OCI-LY1 (cell line): ENCODE measurements at regions not wholly inside any gene's neighbourhood (a gene's known extent, or its start where the extent isn't known, plus 50 kb on each side); places are given as distances from the start of the nearest gene placed in this dataset.

Source experiments
- H2AFZ ChIP-seq: fragments of 200-600 bp; sonication (generic), shearing (Covaris generic); 2 replicates; pipeline ENCODE4 v1.6.0; 2014; ENCODE audit warnings: antibody characterized with exemption, mild to moderate bottlenecking, low read length
- H3F3A ChIP-seq: fragments of 200-600 bp; sonication (generic), shearing (Covaris generic); 2 replicates; pipeline ENCODE4 v1.6.0; 2014; ENCODE audit warnings: mild to moderate bottlenecking, antibody characterized with exemption, low read length, moderate library complexity; ENCODE audit not compliant: insufficient read depth
- H3K27ac ChIP-seq: fragments of 200-600 bp; sonication (generic); 2 replicates; pipeline ENCODE4 v1.5.1; 2014; ENCODE audit warnings: low read length, mixed run types, mild to moderate bottlenecking, low read depth; ENCODE audit not compliant: poor library complexity, severe bottlenecking
- H3K27me3 ChIP-seq: fragments of 200-600 bp; sonication (generic); 2 replicates; pipeline ENCODE4 v1.6.0; 2014; ENCODE audit warnings: antibody characterized with exemption, mild to moderate bottlenecking, low read length, moderate library complexity; ENCODE audit not compliant: insufficient read depth
- H3K36me3 ChIP-seq: fragments of 200-600 bp; sonication (generic); 2 replicates; pipeline ENCODE4 v1.6.1; 2014; ENCODE audit warnings: mild to moderate bottlenecking, antibody characterized with exemption, low read length, moderate library complexity, mixed read lengths; ENCODE audit not compliant: insufficient read depth
- H3K4me1 ChIP-seq: fragments of 200-600 bp; sonication (generic); 2 replicates; pipeline ENCODE4 v1.5.1; 2014; ENCODE audit warnings: mild to moderate bottlenecking, low read length, moderate library complexity; ENCODE audit not compliant: insufficient read depth, severe bottlenecking
- H3K4me2 ChIP-seq: fragments of 200-600 bp; sonication (generic), shearing (Covaris generic); 2 replicates; pipeline ENCODE4 v1.6.1; 2014; ENCODE audit warnings: low read length
- H3K4me3 ChIP-seq: fragments of 200-600 bp; sonication (generic); 2 replicates; pipeline ENCODE4 v1.5.1; 2014; ENCODE audit warnings: low read length, low read depth, mild to moderate bottlenecking, mixed read lengths; ENCODE audit not compliant: poor library complexity, severe bottlenecking
- H3K79me2 ChIP-seq: fragments of 200-600 bp; shearing (Covaris generic); 2 replicates; pipeline ENCODE4 v1.6.1; 2016; ENCODE audit warnings: mixed run types, low read length, mixed read lengths; ENCODE audit not compliant: insufficient read depth
- H3K9ac ChIP-seq: fragments of 200-600 bp; sonication (generic), shearing (Covaris generic); 2 replicates; pipeline ENCODE4 v1.6.1; 2014; ENCODE audit warnings: mild to moderate bottlenecking, low read length, mixed read lengths
- H3K9me2 ChIP-seq: fragments of 200-600 bp; sonication (generic), shearing (Covaris generic); 2 replicates; pipeline ENCODE4 v1.6.1; 2014; ENCODE audit warnings: low read depth, mild to moderate bottlenecking, low read length, mixed read lengths
- H3K9me3 ChIP-seq: fragments of 200-600 bp; shearing (Covaris generic); 2 replicates; pipeline ENCODE4 v1.6.1; 2014; ENCODE audit warnings: low read length, mixed read lengths
- H4K20me1 ChIP-seq: fragments of 200-600 bp; sonication (generic), shearing (Covaris generic); 2 replicates; pipeline ENCODE4 v1.6.0; 2016; ENCODE audit warnings: mild to moderate bottlenecking, low read length; ENCODE audit not compliant: insufficient read depth
- EZH2 ChIP-seq: fragments of 200-600 bp; sonication (generic), shearing (Covaris generic); IDR thresholded peaks from 2 replicates; pipeline ENCODE4 v1.8.0; 2017; ENCODE audit warnings: borderline replicate concordance, mixed run types, mild to moderate bottlenecking, antibody characterized with exemption, low read length, moderate library complexity, mixed read lengths
- TF ChIP-seq, protein P1 (sequence below): fragments of 200-600 bp; sonication (generic), shearing (Covaris generic); IDR thresholded peaks from 2 replicates; pipeline ENCODE4 v1.5.1; 2017; ENCODE audit warnings: mild to moderate bottlenecking, antibody characterized with exemption, low read length, moderate library complexity, mixed read lengths

DNA sequence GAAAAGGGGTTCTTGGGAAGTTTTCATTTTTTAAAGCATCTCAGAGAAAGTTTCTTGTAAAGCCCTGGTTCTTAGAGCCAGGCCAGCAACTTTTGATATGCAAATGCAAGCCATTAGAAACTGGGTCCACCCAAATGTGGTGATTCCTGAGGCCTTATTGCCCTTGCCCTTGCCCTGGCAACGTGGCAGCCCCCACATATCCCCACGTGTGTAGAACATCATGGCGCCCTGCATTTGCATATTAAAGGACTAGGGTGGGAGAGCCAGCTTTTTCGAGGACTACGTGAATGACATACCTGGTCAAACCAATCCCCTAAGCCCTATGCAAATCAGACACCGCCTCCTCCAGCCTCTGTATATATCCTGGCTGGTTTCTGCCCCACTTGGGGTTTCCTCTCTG is 314.9 kb upstream of the NECTIN3 start:
- no peak for TF ChIP-seq EZH2
- H3K36me3 ChIP-seq, result no peaks in the 10 kb centered on the region
- H3K27me3 ChIP-seq, result no peaks in the 10 kb centered on the region
- no peak overlapping the region for H3K9ac ChIP-seq
- no peaks in the 10 kb centered on the region for H3F3A ChIP-seq
- H4K20me1 ChIP-seq, result no peaks in the 10 kb centered on the region
- no peaks in the 10 kb centered on the region for H3K79me2 ChIP-seq
- H3K4me2 ChIP-seq, result no peak overlapping the region
- no peak overlapping the region for H3K4me3 ChIP-seq
- no peaks in the 10 kb centered on the region for H3K4me1 ChIP-seq
- no peak overlapping the region for H2AFZ ChIP-seq
- no peaks in the 10 kb centered on the region for H3K9me2 ChIP-seq
- H3K9me3 ChIP-seq, result no peaks in the 10 kb centered on the region
- no peak overlapping the region for H3K27ac ChIP-seq

DNA sequence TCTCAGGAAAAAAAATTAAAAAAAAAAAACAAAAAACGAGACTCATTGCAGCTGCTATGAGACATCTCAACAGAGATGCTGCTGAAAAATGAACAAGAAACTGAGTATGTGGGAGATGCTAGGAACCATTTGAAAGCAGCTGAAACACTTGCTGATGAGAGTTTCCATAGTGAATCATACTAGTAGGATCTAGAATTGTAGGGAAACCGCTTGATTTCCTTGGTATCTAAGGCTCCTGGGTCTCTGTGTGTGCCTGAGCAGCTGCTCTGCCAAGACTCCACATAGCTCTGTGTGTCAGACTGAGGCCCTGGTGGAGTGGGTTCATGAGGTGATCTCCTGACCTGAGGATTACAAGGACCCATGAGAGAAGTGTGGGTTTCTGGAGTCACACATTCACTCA is 313.4 kb upstream of the NECTIN3 start:
- no peaks in the 10 kb centered on the region for H3K9me3 ChIP-seq
- no peak overlapping the region for H2AFZ ChIP-seq
- no peak for TF ChIP-seq EZH2
- TF ChIP-seq, protein P1, sequence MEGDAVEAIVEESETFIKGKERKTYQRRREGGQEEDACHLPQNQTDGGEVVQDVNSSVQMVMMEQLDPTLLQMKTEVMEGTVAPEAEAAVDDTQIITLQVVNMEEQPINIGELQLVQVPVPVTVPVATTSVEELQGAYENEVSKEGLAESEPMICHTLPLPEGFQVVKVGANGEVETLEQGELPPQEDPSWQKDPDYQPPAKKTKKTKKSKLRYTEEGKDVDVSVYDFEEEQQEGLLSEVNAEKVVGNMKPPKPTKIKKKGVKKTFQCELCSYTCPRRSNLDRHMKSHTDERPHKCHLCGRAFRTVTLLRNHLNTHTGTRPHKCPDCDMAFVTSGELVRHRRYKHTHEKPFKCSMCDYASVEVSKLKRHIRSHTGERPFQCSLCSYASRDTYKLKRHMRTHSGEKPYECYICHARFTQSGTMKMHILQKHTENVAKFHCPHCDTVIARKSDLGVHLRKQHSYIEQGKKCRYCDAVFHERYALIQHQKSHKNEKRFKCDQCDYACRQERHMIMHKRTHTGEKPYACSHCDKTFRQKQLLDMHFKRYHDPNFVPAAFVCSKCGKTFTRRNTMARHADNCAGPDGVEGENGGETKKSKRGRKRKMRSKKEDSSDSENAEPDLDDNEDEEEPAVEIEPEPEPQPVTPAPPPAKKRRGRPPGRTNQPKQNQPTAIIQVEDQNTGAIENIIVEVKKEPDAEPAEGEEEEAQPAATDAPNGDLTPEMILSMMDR, result no peak
- H3K36me3 ChIP-seq, result no peaks in the 10 kb centered on the region
- no peaks in the 10 kb centered on the region for H3K79me2 ChIP-seq
- H3K27me3 ChIP-seq, result no peaks in the 10 kb centered on the region
- H3K9me2 ChIP-seq, result no peaks in the 10 kb centered on the region
- H4K20me1 ChIP-seq, result no peaks in the 10 kb centered on the region
- no peak overlapping the region for H3K27ac ChIP-seq
- no peak overlapping the region for H3K9ac ChIP-seq
- H3K4me2 ChIP-seq, result no peak overlapping the region
- no peak overlapping the region for H3K4me3 ChIP-seq
- no peaks in the 10 kb centered on the region for H3F3A ChIP-seq
- no peaks in the 10 kb centered on the region for H3K4me1 ChIP-seq

DNA sequence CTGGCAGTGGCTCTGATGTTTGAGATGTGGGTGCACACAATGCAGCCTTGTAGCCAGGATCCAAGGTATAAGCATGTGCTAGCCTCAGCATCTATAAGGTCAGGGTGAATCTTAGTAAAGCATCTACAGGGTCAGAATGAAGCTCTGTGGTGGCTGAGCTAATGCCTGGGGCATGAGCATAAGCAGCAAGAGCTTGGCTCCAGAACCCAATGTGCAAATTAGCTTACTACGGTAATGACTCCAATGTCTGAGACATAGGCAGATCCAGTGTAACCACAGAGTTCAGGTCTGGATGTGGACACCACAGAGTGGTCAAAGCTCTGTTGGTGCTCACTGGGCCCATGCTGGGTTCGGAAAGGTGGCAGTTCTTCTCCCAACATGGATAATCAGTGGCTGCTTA is 304.5 kb upstream of the NECTIN3 start:
- Histone ChIP-seq H3F3A (no peaks in the 10 kb centered on the region), H2AFZ (no peak overlapping the region), H3K27me3 (no peaks in the 10 kb centered on the region), H4K20me1 (no peaks in the 10 kb centered on the region), H3K36me3 (no peaks in the 10 kb centered on the region), H3K9me3 (no peaks in the 10 kb centered on the region), H3K27ac (no peak overlapping the region), H3K4me1 (no peaks in the 10 kb centered on the region), H3K4me3 (no peak overlapping the region), H3K4me2 (no peak overlapping the region), H3K9me2 (no peaks in the 10 kb centered on the region), H3K9ac (no peak overlapping the region), H3K79me2 (no peaks in the 10 kb centered on the region)
- TF ChIP-seq EZH2, result no peak
- TF ChIP-seq, protein P1, result no peak

DNA sequence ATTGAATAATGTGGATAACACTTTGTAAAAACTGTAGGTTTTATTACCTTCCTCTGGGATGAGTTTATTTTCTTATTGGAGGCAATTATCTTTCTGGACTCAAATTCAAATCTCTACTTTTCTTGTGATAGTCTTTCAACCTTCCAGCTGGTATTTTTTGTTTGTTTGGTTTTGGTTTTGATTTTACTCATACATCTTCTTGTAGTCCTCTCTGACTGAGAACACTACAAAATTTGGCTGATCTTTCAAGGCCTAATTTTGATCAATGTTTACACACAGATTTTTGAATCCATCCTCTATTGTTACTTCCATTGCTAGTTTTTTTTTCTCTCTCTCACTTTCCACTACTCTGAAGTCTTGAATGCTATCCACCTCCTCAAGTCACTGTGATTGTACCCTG is 303.8 kb upstream of the NECTIN3 start:
- Histone ChIP-seq H2AFZ (no peak overlapping the region), H3K9ac (no peak overlapping the region), H3K4me3 (no peak overlapping the region), H3K27me3 (no peaks in the 10 kb centered on the region), H3K4me1 (no peaks in the 10 kb centered on the region), H4K20me1 (no peaks in the 10 kb centered on the region), H3K9me3 (no peaks in the 10 kb centered on the region), H3K79me2 (no peaks in the 10 kb centered on the region), H3K4me2 (no peak overlapping the region), H3K9me2 (no peaks in the 10 kb centered on the region), H3K36me3 (no peaks in the 10 kb centered on the region), H3F3A (no peaks in the 10 kb centered on the region), H3K27ac (no peak overlapping the region)
- no peak for TF ChIP-seq EZH2
- TF ChIP-seq, protein P1, result no peak
